ENCODE measurements at regions not wholly inside any gene's neighbourhood (a gene's known extent, or its start where the extent isn't known, plus 50 kb on each side); places are given as distances from the start of the nearest gene placed in this dataset.
A peak's percentile ranks its signal among the peaks of the same experiment; 100 is the strongest.

GRCh38 chr13:50521006-50521830 lies 322.3 kb downstream of the DLEU7 start:
- H3K36me3 Mint-ChIP-seq = no peaks in the 10 kb centered on the region
- peaks cover 12% of the 10 kb centered on the region for H3K4me1 Mint-ChIP-seq
- no peak for ATAC-seq
- no peaks in the 10 kb centered on the region for H3K9me3 Mint-ChIP-seq
- DNase-seq (ENCODE audit: low spot score in 2 of 2) = no peak
- no peak overlapping the region for H3K27ac Mint-ChIP-seq
- H3K4me3 Mint-ChIP-seq = no peak overlapping the region

GRCh38 chr13:50521831-50522149 lies 321.7 kb downstream of the DLEU7 start:
- DNase-seq (ENCODE audit: low spot score in 2 of 2) = no peak
- no peak overlapping the region for H3K27ac Mint-ChIP-seq
- no peak overlapping the region for H3K4me3 Mint-ChIP-seq

GRCh38 chr13:50522506-50522905 lies 321.0 kb downstream of the DLEU7 start:
- Mint-ChIP-seq H3K27ac (no peak overlapping the region), H3K9me3 (no peaks in the 10 kb centered on the region), H3K36me3 (no peaks in the 10 kb centered on the region), H3K4me1 (peaks cover 22% of the 10 kb centered on the region), H3K4me3 (no peak overlapping the region)
- DNase-seq (ENCODE audit: low spot score in 2 of 2) = no peak
- no peak for ATAC-seq

More at GRCh38 chr13:50521831-50522149, 321.7 kb downstream of the DLEU7 start:
- Mint-ChIP-seq H3K9me3 (no peaks in the 10 kb centered on the region), H3K4me1 (peaks cover 18% of the 10 kb centered on the region), H3K36me3 (no peaks in the 10 kb centered on the region)
- no peak for ATAC-seq

GRCh38 chr13:50523307-50523706 lies 320.2 kb downstream of the DLEU7 start:
- DNase-seq (ENCODE audit: low spot score in 2 of 2) = no peak
- ATAC-seq = peak; percentile 79
- Mint-ChIP-seq H3K4me1 (peaks cover 30% of the 10 kb centered on the region), H3K4me3 (no peak overlapping the region), H3K9me3 (no peaks in the 10 kb centered on the region), H3K36me3 (no peaks in the 10 kb centered on the region), H3K27ac (no peak overlapping the region)

- Mint-ChIP-seq H3K27ac (no peak overlapping the region), H3K4me3 (no peak overlapping the region), H3K4me1 (peaks cover 34% of the 10 kb centered on the region), H3K9me3 (no peaks in the 10 kb centered on the region), H3K36me3 (no peaks in the 10 kb centered on the region)
- ATAC-seq (no peak), DNase-seq (ENCODE audit: low spot score in 2 of 2) (no peak)
Observed at GRCh38 chr13:50524560-50524959, 318.9 kb downstream of the DLEU7 start.

- DNase-seq (ENCODE audit: low spot score in 2 of 2) (no peak), ATAC-seq (no peak)
- Mint-ChIP-seq H3K4me3 (no peak overlapping the region), H3K36me3 (no peaks in the 10 kb centered on the region), H3K9me3 (no peaks in the 10 kb centered on the region), H3K4me1 (peaks cover 36% of the 10 kb centered on the region), H3K27ac (no peak overlapping the region)
Observed at GRCh38 chr13:50526661-50527071, 316.8 kb downstream of the DLEU7 start.

GRCh38 chr13:50527188-50527587 lies 316.3 kb downstream of the DLEU7 start:
- Mint-ChIP-seq H3K9me3 (no peaks in the 10 kb centered on the region), H3K4me3 (no peak overlapping the region), H3K36me3 (no peaks in the 10 kb centered on the region), H3K4me1 (peaks cover 36% of the 10 kb centered on the region), H3K27ac (no peak overlapping the region)
- DNase-seq (ENCODE audit: low spot score in 2 of 2) = no peak
- ATAC-seq = no peak

GRCh38 chr13:50527612-50528509 lies 315.6 kb downstream of the DLEU7 start:
- H3K4me1 Mint-ChIP-seq = peaks cover 36% of the 10 kb centered on the region
- DNase-seq (ENCODE audit: low spot score in 2 of 2) (no peak), ATAC-seq (peak; percentile 49)
- no peaks in the 10 kb centered on the region for H3K36me3 Mint-ChIP-seq
- no peaks in the 10 kb centered on the region for H3K9me3 Mint-ChIP-seq
- H3K27ac Mint-ChIP-seq = no peak overlapping the region
- H3K4me3 Mint-ChIP-seq = no peak overlapping the region

GRCh38 chr13:50529154-50529882 lies 314.2 kb downstream of the DLEU7 start:
- no peak for DNase-seq (ENCODE audit: low spot score in 2 of 2)
- no peak overlapping the region for H3K4me3 Mint-ChIP-seq
- peak; percentile 97 for ATAC-seq
- no peaks in the 10 kb centered on the region for H3K36me3 Mint-ChIP-seq
- H3K9me3 Mint-ChIP-seq = peaks cover 3% of the 10 kb centered on the region
- no peak overlapping the region for H3K27ac Mint-ChIP-seq
- peaks cover 36% of the 10 kb centered on the region for H3K4me1 Mint-ChIP-seq

GRCh38 chr13:50531917-50532899 lies 311.3 kb downstream of the DLEU7 start:
- H3K27ac Mint-ChIP-seq = no peak overlapping the region
- no peaks in the 10 kb centered on the region for H3K36me3 Mint-ChIP-seq
- no peak overlapping the region for H3K4me3 Mint-ChIP-seq
- ATAC-seq (no peak), DNase-seq (ENCODE audit: low spot score in 2 of 2) (no peak)
- peaks cover 17% of the 10 kb centered on the region for H3K9me3 Mint-ChIP-seq
- peaks cover 24% of the 10 kb centered on the region for H3K4me1 Mint-ChIP-seq

GRCh38 chr13:50535050-50535449 lies 308.4 kb downstream of the DLEU7 start:
- no peaks in the 10 kb centered on the region for H3K4me1 Mint-ChIP-seq
- H3K36me3 Mint-ChIP-seq = no peaks in the 10 kb centered on the region
- no peak for DNase-seq (ENCODE audit: low spot score in 2 of 2)
- peaks cover 24% of the 10 kb centered on the region for H3K9me3 Mint-ChIP-seq
- no peak overlapping the region for H3K4me3 Mint-ChIP-seq
- ATAC-seq = no peak
- no peak overlapping the region for H3K27ac Mint-ChIP-seq

GRCh38 chr13:50537029-50537428 lies 306.5 kb downstream of the DLEU7 start:
- Mint-ChIP-seq H3K27ac (no peak overlapping the region), H3K9me3 (peaks cover 24% of the 10 kb centered on the region), H3K36me3 (no peaks in the 10 kb centered on the region), H3K4me3 (no peak overlapping the region), H3K4me1 (no peaks in the 10 kb centered on the region)
- ATAC-seq (no peak), DNase-seq (ENCODE audit: low spot score in 2 of 2) (no peak)

- Mint-ChIP-seq H3K27ac (no peak overlapping the region), H3K36me3 (no peaks in the 10 kb centered on the region), H3K4me1 (no peaks in the 10 kb centered on the region), H3K9me3 (peaks cover 18% of the 10 kb centered on the region), H3K4me3 (no peak overlapping the region)
- ATAC-seq (no peak), DNase-seq (ENCODE audit: low spot score in 2 of 2) (no peak)
Observed at GRCh38 chr13:50539791-50540530, 303.5 kb downstream of the DLEU7 start.

- Mint-ChIP-seq H3K9me3 (peaks cover 4% of the 10 kb centered on the region), H3K4me3 (no peak overlapping the region), H3K4me1 (no peaks in the 10 kb centered on the region), H3K36me3 (no peaks in the 10 kb centered on the region), H3K27ac (no peak overlapping the region)
- no peak for ATAC-seq
- DNase-seq (ENCODE audit: low spot score in 2 of 2) = no peak
Observed at GRCh38 chr13:50543141-50543540, 300.4 kb downstream of the DLEU7 start.

Data from stimulated activated effector memory CD8-positive, alpha-beta T cell treated with anti-CD3 and anti-CD28 coated beads, Interleukin-12 subunit alpha, Interleukin-12 subunit beta, amount 100 ng/mL, for 72 hours (primary cell).